ENCODE measurements at regions not wholly inside any gene's neighbourhood (a gene's known extent, or its start where the extent isn't known, plus 50 kb on each side); places are given as distances from the start of the nearest gene placed in this dataset.

DNA sequence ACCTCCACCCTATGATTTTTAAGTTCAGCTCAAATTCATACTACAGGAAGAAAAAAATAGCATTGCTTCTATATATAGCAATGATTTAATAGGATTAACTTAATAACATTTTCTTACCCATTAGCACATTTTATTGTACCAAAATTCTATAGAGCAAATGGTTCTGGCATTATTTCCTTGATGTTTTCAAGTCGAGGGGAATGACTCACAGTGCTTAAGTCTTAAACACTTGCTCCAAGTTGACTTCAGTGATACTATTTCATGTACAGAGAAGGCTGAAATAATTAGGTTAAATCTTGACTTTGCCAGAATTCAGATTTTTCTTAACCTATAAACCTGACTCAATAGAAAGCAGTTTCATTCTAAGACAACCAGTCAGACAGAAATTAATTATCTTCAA is 1133.8 kb downstream of the SORCS3 start:
- CTCF ChIA-PET, result no interaction called here
- Mint-ChIP-seq H3K27me3 (peaks cover 2% of the 10 kb centered on the region), H3K27ac (no peak overlapping the region), H3K4me1 (no peaks in the 10 kb centered on the region), H3K9me3 (ENCODE audit: low read depth) (no peaks in the 10 kb centered on the region), H3K4me3 (no peak overlapping the region), H3K36me3 (ENCODE audit: low read depth) (no peaks in the 10 kb centered on the region)
- ATAC-seq, result no peak
- no peak for DNase-seq
- POLR2A ChIA-PET, result no interaction called here
- intact Hi-C loops (cut with DNase I, micrococcal nuclease), result no loop called here

DNA sequence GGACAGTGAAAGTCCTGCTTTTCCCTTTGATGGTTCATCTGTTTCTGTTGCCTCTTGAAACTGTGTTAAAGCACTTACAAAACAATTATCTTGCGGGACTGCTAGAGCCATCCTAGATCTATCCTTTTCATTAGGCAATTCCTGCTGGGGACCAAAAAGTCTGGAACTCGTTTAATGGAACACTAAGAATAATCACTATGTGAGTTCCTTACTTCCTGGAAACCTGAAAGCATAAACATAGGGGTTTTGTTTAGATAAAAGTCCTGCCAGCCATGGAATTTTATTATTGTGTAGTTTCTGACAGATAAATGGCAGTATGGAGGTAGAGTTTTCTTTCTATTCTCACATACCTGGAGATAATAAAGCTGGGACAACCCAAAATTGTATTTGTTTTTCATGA is 1133.3 kb downstream of the SORCS3 start:
- intact Hi-C loops (cut with DNase I, micrococcal nuclease), result no loop called here
- Mint-ChIP-seq H3K27ac (no peak overlapping the region), H3K4me3 (no peak overlapping the region), H3K27me3 (peaks cover 2% of the 10 kb centered on the region), H3K36me3 (ENCODE audit: low read depth) (no peaks in the 10 kb centered on the region), H3K9me3 (ENCODE audit: low read depth) (no peaks in the 10 kb centered on the region), H3K4me1 (no peaks in the 10 kb centered on the region)
- no peak for ATAC-seq
- no peak for DNase-seq
- ChIA-PET POLR2A (no interaction called here), CTCF (no interaction called here)

DNA sequence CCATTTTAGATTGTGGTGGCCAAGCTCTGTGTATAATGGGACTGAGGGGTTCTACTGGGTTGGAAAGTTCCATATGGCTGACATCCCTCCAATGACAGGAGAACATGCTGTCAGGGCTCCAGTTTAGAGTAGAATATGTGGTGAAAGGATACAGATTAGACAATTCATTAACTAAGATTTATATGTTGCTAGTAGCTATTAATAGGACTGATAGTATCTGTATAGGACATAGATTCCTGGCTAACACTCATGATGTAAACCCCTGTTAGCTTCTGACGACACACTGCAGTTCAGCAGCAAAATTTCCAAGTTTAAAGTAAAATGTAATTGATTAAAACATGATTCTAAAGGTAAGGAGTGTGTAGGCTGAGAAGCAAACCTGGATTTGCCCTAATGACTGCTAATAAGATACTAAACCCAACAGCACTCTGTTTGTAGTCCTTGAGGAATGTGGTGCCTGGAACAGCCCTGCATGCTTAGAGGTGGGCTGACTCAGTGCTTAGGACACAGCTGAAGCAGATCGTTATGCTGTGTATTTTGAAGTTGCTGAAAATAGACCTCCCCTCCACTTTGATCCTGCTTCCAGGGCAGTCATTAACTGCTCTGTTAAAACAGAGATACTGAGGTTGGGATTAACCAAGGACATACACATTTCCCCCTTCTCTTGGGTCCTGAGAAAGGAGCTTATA is 1129.6 kb downstream of the SORCS3 start:
- no peak for ATAC-seq

DNA sequence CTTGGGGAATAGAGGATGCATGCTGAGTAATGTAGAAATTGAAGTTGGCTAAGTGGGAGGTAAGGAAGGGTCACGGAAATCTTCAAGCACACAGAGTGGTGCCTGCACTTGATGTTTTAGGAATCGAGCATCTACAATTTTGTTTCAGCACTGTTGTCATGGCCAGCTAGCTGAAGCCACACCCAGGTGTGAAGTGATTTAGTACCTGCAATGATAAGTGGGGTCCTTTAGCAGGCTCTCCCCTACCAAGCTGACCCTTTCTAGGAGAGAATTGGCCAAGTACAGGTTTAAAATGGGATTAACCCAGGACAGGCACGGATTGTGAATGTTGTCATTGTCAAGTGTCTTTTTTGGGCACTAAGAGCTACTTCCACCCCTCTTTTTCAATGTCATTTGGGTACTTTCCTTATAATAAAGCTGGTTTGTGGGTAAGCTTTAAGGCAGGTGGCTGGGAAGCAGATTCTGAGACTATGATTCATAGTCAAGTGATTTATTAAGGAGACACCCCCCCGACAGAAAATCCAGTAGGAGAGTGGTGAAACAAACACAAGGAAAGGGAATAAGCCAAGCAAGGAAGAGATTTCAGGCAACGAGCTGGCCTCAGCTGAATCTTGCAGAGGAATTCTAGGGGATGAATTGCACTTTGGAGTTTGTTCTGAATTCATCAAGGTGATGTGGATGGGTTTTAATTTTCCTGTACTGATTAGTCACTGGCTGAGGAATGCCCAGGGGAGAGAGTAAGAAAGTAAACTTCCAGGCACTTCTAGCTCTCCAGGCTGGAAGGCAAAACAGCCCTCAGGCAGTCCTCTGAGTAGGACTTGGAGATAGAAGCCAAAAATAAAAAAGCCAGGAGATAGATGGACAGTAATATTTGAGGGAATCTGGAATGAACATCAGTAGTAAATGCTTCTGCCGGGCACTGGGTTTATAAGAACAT is 1128.4 kb downstream of the SORCS3 start:
- H3K9me3 Mint-ChIP-seq (ENCODE audit: low read depth), result no peaks in the 10 kb centered on the region
- DNase-seq (no peak), ATAC-seq (no peak)
- ChIA-PET CTCF (interaction anchor here (0.7 kb wide), 1 partner anchor 164 kb away, joined by 3 read pairs; no protein-coding TSS in a partner anchor), POLR2A (no interaction called here)
- peaks cover 5% of the 10 kb centered on the region for H3K27me3 Mint-ChIP-seq
- intact Hi-C loops (cut with DNase I, micrococcal nuclease), result no loop called here
- H3K27ac Mint-ChIP-seq, result no peak overlapping the region
- no peaks in the 10 kb centered on the region for H3K4me1 Mint-ChIP-seq
- H3K4me3 Mint-ChIP-seq, result no peak overlapping the region
- no peaks in the 10 kb centered on the region for H3K36me3 Mint-ChIP-seq (ENCODE audit: low read depth)

More for the DNA sequence above, 1129.6 kb downstream of the SORCS3 start:
- H3K4me1 Mint-ChIP-seq, result no peaks in the 10 kb centered on the region
- ChIA-PET CTCF (interaction anchor here (0.7 kb wide), 1 partner anchor 295 kb away, joined by 3 read pairs; no protein-coding TSS in a partner anchor), POLR2A (interaction anchor here (0.6 kb wide), 1 partner anchor 16 kb away, joined by 4 read pairs; no protein-coding TSS in a partner anchor)
- no peak overlapping the region for H3K4me3 Mint-ChIP-seq
- no peak for DNase-seq
- intact Hi-C loops (cut with DNase I, micrococcal nuclease), result no loop called here
- peaks cover 5% of the 10 kb centered on the region for H3K27me3 Mint-ChIP-seq
- H3K27ac Mint-ChIP-seq, result no peak overlapping the region
- no peaks in the 10 kb centered on the region for H3K36me3 Mint-ChIP-seq (ENCODE audit: low read depth)
- H3K9me3 Mint-ChIP-seq (ENCODE audit: low read depth), result no peaks in the 10 kb centered on the region

DNA sequence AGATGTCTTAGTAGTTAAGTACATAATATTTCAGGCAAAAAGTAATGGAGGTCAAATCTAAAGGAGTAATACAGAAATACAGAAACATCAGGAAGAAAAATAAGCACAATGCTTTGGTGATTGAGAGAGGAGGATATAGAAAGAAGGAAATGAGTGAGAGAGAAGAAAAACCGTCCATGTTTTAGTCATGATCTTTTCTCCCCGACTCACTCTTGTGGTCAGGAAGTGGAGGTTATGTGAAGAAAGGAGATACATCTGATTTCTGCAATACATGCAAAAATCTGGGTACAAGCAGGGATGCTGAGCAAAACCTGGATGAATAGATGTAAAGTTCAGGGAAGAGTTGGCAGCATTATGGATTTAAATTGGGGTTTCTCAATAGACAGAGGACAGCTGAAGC is 1122.5 kb downstream of the SORCS3 start:
- ChIA-PET POLR2A (no interaction called here), CTCF (no interaction called here)
- Mint-ChIP-seq H3K4me3 (no peak overlapping the region), H3K9me3 (ENCODE audit: low read depth) (no peaks in the 10 kb centered on the region), H3K27ac (no peak overlapping the region), H3K36me3 (ENCODE audit: low read depth) (no peaks in the 10 kb centered on the region), H3K27me3 (peaks cover 2% of the 10 kb centered on the region), H3K4me1 (no peaks in the 10 kb centered on the region)
- intact Hi-C loops (cut with DNase I, micrococcal nuclease), result no loop called here
- DNase-seq (no peak), ATAC-seq (no peak)

DNA sequence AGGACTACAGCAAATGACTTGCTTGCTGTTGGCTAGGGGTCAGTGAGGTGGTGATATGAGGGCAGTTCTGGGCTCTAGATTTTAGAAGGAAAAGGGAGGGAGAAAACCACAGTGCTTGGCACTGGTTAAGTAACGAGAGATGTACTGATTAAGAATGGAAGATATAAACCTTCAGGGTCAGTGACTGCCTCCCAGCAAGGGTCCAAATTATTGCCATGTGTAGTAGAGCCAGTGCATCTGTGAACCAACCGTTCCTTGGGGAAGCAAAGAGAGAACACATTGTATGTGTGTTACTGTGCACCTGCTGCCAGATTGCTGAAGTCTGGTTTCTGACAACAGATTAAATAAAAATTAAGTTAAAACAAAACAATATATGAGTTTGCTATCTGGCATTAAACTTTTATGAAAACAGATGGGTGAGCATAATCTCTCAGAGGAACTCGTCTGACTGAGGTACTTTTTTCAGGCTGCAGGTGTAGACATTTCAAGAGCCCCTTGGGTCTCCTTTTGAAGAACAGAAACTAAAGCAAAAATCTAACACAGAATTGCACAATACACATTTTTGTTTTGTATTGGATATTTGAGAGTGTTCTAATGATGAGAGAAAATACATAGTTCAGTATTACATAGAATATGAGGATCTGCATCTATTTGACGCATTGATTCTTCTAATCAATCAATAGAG is 1120.6 kb downstream of the SORCS3 start:
- intact Hi-C loops (cut with DNase I, micrococcal nuclease), result no loop called here
- Mint-ChIP-seq H3K4me1 (no peaks in the 10 kb centered on the region), H3K27ac (no peak overlapping the region), H3K9me3 (ENCODE audit: low read depth) (no peaks in the 10 kb centered on the region), H3K4me3 (no peak overlapping the region), H3K36me3 (ENCODE audit: low read depth) (no peaks in the 10 kb centered on the region), H3K27me3 (no peaks in the 10 kb centered on the region)
- POLR2A ChIA-PET, result no interaction called here
- CTCF ChIA-PET, result no interaction called here
- no peak for DNase-seq
- no peak for ATAC-seq

DNA sequence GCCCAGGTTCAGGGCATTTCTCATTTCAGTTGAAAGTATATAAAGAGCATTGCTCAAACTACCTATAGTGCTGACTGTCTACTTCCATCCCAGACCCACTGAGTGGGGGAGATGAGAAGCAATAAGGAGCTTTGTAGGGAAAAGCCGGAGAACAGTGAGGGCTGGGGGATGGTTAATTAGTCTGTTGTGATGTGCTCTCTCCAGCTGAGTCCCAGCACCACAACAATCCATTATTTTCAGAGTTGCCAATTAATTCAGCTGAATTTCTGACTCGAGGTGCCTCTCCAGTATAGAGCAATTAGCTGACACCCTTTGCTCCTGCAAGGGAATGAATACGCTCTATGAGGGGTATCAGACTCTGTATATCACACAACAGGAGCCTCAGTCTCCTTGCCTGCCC is 1118.6 kb downstream of the SORCS3 start:
- Mint-ChIP-seq H3K4me3 (no peak overlapping the region), H3K36me3 (ENCODE audit: low read depth) (no peaks in the 10 kb centered on the region), H3K27ac (no peak overlapping the region), H3K9me3 (ENCODE audit: low read depth) (no peaks in the 10 kb centered on the region), H3K27me3 (no peaks in the 10 kb centered on the region), H3K4me1 (no peaks in the 10 kb centered on the region)
- ATAC-seq (no peak), DNase-seq (no peak)
- CTCF ChIA-PET, result no interaction called here
- intact Hi-C loops (cut with DNase I, micrococcal nuclease), result no loop called here
- POLR2A ChIA-PET, result no interaction called here

DNA sequence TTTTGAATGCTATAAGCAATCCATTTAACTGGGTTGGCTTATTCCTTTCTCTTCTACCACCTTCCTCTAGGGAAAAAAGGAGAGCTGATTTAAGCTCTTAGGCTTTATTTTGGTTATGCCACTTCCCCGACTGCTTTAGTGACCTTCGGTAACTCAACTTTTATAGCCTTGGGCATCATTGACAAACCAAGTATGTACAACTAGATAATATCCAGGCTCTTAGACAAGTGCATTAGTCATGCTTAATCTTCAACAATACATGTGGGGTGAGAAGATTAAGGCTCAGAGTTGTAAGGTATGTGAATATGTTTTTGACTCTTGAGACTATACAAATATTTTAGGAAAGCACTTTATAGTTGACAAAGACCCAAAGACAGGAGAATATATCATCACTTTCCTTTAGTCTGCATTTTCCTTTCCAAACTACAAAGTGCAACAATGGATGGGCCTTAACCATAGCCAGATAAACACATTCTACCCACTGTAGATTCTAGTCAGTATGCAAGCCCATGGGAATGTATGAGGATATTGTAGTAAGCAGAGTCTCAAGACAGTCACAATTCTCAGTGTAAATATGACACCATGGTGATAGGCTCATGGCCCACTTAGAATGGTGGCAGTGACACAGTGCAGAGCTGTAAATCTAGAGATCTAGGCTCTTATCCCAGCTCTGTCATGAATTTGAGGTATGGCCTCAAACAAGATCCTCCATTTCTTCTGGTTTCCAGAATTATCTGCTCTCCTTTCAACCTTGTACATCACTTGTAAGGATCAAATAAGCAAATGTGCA is 1117.3 kb downstream of the SORCS3 start:
- CTCF ChIA-PET, result no interaction called here
- no peak overlapping the region for H3K27ac Mint-ChIP-seq
- intact Hi-C loops (cut with DNase I, micrococcal nuclease), result no loop called here
- no peaks in the 10 kb centered on the region for H3K9me3 Mint-ChIP-seq (ENCODE audit: low read depth)
- H3K4me3 Mint-ChIP-seq, result no peak overlapping the region
- POLR2A ChIA-PET, result no interaction called here
- H3K36me3 Mint-ChIP-seq (ENCODE audit: low read depth), result no peaks in the 10 kb centered on the region
- no peak for DNase-seq
- H3K27me3 Mint-ChIP-seq, result no peaks in the 10 kb centered on the region
- no peaks in the 10 kb centered on the region for H3K4me1 Mint-ChIP-seq
- ATAC-seq, result no peak

DNA sequence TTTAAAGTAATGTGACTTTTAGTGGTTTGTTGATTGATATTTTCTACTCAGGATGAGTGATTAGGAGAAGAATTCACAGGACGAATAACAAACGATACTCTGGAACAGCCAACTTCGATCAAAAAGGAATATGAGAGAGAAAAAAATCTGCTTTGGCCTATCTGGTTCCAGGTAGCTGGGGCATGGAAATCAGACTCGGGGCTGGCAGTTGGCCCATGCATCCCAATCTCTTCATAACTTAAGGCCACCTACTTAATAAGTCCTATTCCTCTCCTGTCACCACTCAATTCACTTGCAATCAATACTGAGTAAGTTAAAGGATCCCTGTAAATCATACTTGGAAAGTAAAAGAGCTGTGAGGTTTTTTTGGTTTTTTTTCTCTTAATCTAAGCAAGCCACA is 1116.2 kb downstream of the SORCS3 start:
- H3K36me3 Mint-ChIP-seq (ENCODE audit: low read depth), result no peaks in the 10 kb centered on the region
- ATAC-seq (no peak), DNase-seq (no peak)
- intact Hi-C loops (cut with DNase I, micrococcal nuclease), result no loop called here
- POLR2A ChIA-PET, result no interaction called here
- no peaks in the 10 kb centered on the region for H3K4me1 Mint-ChIP-seq
- no peaks in the 10 kb centered on the region for H3K27me3 Mint-ChIP-seq
- CTCF ChIA-PET, result no interaction called here
- no peak overlapping the region for H3K4me3 Mint-ChIP-seq
- H3K27ac Mint-ChIP-seq, result no peak overlapping the region
- no peaks in the 10 kb centered on the region for H3K9me3 Mint-ChIP-seq (ENCODE audit: low read depth)

DNA sequence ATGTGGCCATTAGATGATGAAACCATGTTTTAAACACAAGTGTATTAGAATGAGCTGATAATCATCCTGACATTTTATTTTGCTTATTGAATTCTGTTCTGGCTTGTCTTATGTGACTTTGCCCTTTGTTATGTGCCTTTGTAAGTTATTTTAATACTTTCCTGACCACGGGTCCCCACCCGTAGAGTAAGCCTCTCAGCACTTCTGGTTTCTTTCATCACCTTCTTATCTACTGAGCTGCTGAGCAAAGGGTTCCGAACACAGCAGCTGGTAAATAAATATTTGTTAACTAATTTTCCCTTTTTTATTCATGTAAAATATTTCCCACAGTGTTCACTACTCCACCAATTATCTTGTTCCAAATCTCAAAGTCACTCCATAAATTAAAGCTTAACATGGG is 1115.3 kb downstream of the SORCS3 start:
- ATAC-seq, result no peak
- intact Hi-C loops (cut with DNase I, micrococcal nuclease), result no loop called here
- Mint-ChIP-seq H3K36me3 (ENCODE audit: low read depth) (no peaks in the 10 kb centered on the region), H3K27me3 (no peaks in the 10 kb centered on the region), H3K4me3 (no peak overlapping the region), H3K4me1 (no peaks in the 10 kb centered on the region), H3K27ac (no peak overlapping the region), H3K9me3 (ENCODE audit: low read depth) (no peaks in the 10 kb centered on the region)
- ChIA-PET CTCF (no interaction called here), POLR2A (no interaction called here)
- DNase-seq, result no peak

DNA sequence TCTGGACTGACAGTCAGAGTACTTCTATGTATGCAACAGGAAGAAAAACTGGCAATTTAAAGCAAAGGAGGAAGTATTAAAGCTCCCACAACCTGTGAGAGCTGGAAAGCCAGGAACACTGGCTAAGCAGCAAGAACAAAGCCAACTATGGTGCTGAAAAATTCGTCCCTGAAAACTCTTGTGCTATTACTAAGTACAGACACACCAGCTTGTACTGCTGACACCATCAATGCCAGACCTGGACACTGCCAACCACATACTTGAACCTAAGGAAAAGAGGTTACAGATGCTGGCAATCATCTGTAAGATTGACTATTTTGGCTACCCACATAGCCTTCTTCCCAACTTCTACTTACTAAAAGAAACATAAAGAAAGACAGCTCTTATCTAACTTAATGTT is 1110.6 kb downstream of the SORCS3 start:
- intact Hi-C loops (cut with DNase I, micrococcal nuclease), result no loop called here
- no peak overlapping the region for H3K27ac Mint-ChIP-seq
- H3K36me3 Mint-ChIP-seq (ENCODE audit: low read depth), result no peaks in the 10 kb centered on the region
- H3K4me3 Mint-ChIP-seq, result no peak overlapping the region
- H3K9me3 Mint-ChIP-seq (ENCODE audit: low read depth), result no peaks in the 10 kb centered on the region
- no peaks in the 10 kb centered on the region for H3K27me3 Mint-ChIP-seq
- no peaks in the 10 kb centered on the region for H3K4me1 Mint-ChIP-seq
- ChIA-PET POLR2A (no interaction called here), CTCF (no interaction called here)
- no peak for DNase-seq
- ATAC-seq, result no peak

Measured in activated CD4-positive, alpha-beta T cell treated with anti-CD3 and anti-CD28 coated beads for 36 hours (primary cell).